Stimulated activated CD4-positive, alpha-beta T cell treated with anti-CD3 and anti-CD28 coated beads, TNF-alpha, amount 100 ng/mL, for 48 hours (primary cell): ENCODE measurements at regions not wholly inside any gene's neighbourhood (a gene's known extent, or its start where the extent isn't known, plus 50 kb on each side); places are given as distances from the start of the nearest gene placed in this dataset.

ENCODE experiments used
- DNase-seq, 3 donors: peaks; one replicate each; pipeline ENCODE4 v3.0.0-alpha.2; 2020; ENCODE audit warnings: low read depth in 3 of 3

DNA sequence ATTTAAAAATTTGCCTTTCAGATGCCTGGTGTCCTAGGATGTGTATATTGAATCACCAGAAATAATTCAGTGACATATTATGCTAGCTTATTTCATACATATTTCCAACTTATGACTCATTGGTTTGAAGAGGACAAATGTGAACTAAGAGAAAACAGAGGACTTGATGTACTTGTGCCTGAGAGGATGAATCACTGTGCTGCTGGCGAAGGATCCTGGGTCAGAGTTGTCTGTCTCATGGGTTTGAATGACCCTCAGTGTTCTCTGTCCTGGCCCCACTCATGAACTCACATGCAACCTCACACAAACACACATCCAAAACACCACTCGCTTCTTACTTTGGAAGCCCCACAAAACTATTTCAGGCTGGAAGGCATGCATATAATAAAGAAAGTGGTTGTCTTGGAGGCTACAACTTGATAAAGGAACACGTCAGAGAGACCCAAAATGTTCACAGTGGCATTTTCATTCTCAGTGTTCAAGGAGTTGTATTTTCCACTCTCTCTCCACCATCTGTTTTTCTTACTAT, 129.0 kb upstream of the SPRY2 start:
- no peak for DNase-seq

DNA sequence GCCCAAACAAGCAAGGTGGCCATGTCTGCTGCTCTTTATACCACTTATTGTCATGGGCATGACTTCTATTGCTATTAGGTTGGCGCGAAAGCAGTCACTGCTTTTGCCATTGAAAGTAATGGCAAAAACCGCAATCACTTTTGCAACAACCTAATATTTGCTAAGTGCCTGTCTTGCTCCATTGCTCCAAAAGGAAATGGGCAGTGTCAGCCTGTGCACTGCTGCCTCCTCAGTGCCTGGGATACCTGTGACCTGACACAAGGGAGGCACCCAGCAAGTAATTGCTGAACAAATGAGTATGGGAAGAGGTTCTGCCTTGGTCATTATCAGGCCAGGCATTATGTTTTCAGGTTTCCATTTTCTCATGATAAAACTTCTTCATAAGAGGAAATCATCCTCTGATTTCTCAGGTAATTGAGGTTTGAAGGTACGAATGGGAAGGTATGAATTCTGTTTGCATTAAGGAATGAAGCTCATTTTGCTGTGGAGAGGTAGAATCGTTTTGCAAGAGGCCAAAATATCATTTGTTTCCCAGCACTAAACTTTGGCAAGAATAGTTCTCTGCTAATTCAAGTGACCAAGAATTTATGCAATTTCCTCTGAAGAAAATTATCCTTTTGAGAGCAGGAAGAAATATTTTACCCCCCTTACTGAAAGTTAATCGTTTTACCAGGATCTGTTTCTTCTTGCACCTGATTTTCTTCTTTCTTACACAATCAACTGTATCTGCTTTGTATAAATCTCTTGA, 128.4 kb upstream of the SPRY2 start:
- no peak for DNase-seq

DNA sequence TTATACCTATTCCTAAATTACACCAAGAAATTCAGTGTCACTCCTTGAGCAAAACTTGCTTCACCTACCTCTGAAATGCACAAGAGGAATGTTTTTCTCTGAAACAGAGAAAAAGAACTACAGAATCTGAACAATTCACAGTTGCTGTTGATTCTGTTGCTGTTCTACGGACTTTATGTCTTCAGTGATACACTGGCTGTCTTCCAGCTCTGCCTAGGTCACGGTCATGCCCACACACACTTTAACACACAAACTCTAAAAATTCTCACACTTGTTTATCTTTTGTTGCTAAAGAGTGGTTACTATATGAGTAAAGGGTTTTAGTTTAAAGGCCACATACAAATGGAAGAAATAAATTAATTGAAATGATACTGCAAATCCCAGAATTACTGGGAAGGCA, 124.4 kb upstream of the SPRY2 start:
- no peak for DNase-seq

DNA sequence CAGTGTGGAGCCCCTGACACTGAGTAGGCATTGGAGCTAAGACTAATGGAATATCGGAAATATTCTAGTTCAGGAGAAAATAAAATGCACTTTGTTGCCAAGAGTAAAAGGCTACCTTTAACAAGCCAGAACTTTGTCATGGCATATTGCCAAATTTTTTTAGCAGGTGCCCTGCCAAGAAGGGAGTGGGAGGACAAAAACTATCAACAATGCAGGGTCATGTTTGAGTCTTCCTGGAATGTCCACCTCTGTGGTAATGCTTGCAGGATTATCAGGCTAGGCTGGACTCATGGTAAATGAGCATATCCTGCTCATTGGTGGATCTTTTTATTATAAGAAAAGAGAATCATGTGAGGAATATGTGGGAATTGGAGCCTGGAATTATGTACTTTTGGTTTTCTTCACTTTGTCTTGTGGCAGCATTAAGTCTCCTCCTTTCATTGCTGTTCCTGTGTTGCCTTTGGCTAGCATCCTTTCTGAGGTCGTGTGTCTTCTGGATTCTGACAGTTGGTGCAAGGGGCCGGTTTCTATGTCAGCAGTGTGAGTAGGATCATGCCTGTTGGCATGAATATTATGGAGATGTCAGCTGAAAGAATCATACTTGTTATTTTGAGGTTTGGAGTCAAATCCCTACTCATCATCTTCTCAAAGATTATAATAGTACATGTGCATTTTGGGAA, 122.9 kb upstream of the SPRY2 start:
- no peak for DNase-seq

DNA sequence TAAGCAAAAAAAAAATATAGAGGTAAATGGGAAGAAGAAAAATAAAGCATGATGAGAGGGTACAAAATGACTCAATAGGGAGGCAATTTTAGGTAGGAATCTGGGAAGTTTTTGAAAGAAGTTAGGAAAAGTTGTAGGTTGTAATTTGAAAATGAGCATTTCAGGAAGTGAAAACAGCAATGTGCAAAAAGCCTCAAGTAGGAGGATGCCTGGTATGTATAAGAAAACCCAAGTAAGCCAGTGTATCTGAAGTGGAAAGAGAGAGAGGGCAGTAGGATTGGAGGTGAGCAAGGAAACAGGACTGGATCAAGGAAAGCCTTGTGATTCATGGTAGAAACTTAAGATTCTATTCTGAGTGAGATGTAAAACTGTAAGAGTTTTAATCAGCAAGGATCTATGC, 121.6 kb upstream of the SPRY2 start:
- DNase-seq: no peak

DNA sequence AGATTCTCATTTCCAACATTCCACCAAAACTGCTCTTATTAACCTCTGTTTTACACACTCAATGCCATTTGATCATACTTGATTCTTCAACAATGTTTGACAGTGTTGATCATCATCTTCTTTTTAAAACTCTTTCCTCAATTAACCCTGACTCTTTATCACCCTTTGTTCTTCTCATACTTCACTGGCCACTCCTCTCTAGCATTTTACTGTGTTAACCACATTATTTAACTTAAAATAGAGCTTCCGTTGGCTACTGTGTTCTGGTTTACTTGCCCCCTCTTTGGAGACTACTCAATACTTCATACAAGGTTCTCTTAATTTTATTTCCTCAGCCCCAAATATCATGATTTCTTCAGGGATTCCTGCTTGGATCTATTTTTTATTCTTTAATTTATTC, 121.1 kb upstream of the SPRY2 start:
- DNase-seq: no peak

DNA sequence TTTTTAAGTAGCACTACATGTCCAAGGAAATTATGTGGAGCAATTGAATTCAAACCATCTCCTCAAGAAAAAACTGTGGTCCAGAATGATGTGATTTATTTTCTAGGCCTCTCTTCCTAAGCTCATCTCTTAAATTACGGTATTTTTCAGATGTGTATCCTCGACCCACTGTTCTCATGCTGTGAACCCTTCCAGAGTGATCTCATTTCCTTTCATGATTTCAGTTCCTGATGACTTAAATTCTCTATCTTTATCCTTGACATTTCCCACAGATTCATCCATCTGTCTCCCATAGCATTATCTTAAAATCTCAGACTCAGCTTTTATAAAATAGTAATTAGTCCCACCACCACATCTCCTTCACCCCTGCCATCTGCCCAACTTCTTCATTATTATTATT, 117.6 kb upstream of the SPRY2 start:
- no peak for DNase-seq

DNA sequence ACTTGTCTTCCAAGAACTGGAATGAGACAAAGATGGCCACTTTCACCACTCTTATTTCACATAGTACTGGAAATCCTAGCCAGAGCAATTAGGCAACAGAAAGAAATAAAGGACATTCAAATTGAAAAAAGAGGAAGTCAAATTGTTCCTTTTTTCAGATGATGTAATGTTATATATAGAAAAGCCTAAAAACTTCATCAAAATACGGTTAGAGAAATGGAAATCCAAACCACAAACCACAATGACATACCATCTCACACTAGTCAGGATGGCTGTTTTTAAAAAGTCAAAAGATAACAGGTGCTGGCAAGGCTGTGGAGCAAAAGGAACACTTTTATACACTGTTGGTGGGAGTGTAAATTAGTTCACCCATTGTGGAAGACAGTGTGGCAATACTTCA, 113.3 kb upstream of the SPRY2 start:
- no peak for DNase-seq

DNA sequence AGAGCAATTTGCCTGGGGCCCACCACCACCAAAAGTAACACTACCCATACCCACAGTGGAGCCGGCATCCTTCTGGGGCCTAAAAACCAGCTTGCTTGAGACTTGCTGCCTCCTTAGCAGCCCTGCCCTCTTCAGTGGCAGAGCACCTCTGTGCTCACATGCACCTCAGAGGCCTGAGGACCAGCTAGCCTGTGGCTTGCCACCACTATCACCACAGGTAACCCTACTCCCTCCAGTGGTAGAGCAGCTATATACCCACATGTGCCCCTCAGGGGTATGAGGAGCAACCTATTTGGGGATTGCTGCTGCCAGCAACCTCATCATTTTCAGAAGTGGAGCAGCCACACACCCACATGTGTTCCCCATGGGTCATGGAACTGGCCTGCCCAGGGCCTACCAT, 111.4 kb upstream of the SPRY2 start:
- no peak for DNase-seq

DNA sequence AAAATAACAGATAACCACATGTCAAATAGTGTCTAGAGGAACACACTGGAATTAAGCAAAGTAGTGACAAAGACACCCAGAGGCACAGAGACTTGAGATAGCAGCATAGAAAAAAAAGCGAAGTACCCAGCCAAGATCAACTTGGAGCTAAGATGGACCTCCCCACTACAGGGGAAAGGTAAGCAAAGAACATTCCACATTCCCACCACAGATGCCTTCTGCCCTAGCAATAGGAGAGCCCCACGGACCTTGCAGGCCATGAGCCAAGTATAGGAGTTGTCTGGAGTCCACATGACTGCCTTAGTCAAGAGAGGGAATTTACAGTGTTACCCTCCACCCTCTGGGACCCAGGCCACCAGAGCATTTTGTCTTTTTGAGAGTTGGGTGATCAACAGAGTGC, 110.7 kb upstream of the SPRY2 start:
- DNase-seq: no peak

DNA sequence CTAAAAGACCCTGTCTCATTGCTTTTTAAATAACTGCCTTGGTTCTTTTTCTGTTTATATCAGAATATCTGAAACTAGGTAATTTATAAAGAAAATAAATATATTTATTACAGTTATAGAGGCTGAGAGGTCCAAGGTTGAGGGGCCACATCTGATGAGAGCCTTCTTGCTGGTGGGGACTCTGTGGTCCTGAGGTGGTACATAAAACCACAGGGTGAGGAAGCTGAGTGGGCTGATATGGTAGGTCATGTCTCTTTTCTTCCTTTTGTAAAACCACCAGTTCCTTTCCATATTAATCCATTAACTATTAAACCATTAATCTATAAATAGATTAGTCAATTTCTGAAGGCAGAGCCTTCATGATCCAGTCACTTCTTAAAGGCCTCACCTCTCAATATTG, 109.5 kb upstream of the SPRY2 start:
- DNase-seq: no peak

DNA sequence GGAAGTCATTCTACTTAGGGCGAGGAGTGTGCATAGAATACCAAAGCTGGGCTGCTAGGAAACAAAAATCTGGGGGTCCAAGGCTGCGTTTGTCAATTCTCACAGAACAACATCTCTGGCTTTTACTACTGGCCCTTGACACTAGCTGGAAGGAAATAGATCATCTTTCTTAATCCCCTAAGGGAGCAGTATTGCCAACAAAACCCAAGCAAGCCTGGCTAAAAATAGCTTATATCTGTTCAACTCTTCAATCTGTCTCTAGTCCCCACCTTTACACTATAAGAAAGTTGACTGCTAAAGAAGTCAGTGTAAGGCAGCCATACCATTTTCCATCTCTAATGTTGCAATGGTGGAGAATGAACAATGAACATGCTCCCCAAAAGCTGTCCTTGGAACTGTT, 107.8 kb upstream of the SPRY2 start:
- no peak for DNase-seq

DNA sequence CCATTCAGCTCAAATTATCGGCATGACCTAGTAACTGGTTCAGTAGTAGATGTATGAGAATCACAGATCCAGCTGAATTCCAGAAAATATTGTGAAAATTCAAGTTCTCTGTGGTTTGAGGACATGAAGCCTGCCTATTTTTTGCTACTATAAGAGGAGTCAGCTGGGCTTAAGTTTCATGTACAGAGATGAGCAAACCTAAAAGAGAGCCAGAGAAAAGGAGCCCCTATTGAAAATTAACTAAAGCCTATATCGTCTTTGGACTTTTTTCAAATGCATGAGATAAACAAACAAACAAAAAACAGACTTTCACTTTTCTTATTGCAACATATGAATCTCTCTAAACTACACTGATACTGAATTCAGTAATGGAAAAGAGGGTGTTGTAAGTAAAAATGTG, 106.8 kb upstream of the SPRY2 start:
- no peak for DNase-seq

DNA sequence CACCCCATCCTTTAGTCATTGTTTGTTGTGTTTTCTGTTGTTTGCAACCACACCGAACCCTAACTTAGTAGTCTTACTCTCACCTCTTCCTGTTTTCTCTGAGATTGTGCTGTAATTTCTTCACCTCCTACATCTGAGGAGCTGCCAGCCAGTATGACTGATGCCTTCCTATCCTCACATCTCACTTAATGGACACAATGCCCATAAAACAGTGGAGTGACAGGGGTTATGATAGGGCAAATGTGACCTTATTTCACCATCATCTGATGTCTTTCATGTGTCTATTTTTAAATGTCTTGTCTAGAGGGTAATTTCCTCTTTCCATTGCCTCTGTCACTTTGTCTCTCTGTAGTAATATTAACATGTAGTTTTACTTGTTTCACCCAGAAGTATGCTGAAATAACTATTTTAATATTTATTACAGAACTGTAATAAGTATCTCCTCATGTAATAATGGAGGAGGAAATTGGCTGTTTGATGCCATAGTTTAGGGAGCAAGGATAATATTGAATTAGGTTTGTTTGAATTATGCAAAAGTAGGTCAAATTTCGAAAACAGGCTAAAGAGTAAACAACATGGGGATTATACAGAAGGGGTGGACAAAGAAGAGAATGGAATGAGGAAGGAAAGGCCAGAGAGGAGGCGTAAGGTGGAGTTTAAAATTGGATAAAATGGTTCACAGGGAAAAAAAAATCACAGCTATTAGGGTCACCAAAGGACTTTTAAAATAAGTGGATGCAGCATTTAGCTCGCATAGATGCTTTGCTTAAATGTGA, 103.5 kb upstream of the SPRY2 start:
- no peak for DNase-seq

DNA sequence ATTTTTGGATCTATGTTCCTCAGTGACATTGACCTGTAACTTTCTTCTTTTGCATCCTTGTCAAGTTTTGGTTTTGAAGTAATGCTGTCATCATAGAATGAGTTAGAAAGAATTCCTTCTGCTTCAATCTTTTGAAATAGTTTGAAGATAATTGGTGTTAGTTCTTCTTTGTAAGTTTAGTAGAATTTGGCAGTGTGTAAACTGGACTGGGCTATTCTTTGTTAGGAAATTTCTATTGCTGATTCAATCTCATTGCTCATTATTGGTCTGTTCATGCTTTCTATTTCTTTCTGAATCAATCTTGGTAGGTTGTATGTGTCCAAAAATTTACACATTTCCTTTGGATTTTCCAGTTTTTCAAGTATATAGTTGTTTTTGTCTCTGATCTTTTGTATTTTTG, 101.7 kb upstream of the SPRY2 start:
- DNase-seq: no peak

DNA sequence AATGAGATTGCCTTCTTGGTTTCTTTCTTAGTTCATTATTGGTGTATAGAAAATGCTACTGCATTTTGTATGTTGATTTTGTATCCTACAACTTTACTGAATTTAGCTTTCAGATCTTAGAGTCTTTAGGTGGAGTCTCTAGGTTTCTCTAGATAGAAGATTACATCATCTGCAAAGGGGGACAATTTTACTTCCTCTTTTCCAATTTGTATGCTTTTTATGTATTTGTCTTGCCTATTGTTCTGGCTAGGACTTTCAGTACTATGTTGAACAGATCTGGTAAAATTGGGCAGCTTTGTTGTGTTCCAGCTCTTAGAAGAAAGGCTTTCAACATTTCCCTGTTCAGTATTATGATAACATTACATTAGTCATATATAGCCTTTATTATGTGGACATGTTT, 101.0 kb upstream of the SPRY2 start:
- no peak for DNase-seq

DNA sequence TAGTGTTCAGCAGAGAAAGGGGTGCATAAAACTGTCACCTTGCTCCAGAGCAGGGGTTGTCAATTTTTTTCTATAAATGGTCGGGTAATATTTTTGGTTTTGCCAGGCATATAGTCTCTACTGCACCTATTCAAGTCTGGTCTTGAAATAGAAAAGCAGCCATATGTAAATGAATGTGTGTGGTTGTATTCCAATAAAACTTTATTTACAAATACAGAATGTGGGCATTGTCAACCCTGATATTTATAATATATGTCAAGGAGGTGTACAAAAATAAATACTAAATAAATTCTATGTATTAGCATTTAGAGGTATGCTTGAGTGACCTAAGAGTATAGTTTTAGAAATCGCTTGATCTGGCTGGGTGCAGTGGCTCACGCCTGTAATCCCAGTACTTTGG, 97.6 kb upstream of the SPRY2 start:
- no peak for DNase-seq

DNA sequence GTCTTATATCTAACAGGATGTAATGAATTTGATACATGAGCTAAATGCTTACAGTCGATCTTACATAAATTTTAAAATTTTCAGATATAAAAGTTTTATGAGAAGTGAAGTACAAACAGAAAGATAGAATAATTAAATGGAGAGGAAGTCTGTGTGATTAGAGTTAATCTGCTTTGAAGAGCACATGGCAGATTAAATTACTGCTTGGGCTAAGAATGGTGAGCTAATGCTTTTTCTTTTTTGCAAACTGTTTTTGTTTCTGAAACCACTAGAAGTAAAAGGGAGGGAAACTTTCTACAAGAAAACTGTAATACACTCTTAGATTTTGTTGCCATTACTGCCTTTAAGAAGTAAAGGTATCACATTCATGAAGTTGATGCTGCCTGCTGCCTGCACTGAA, 96.3 kb upstream of the SPRY2 start:
- no peak for DNase-seq

DNA sequence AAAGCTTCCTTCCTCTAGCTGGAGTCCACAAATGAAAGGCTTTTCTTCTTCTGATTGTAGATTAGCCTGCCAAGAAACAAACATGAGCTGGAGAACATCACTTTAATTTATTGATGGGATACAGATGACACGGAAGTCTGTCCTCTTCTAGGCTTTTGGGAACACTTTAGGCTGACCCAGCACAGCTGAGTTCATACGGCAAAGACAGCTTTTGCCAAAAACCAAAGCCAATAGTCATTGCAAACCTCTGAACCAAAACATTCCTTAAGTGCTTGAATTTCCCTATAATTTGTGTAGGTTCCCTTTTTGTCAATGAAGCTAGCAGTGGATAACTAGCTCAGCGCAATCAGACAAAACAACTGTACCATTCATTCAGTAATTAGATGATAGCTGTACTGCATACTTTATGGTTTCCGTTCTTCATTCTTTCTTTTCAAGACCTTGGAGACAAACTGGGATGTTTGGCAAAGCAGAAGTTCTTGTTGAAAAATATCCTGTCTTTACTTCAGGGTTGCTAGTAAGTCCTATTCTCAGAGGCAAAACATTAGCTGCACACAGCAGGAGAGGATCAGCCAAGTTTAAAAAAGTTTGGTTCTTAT, 95.7 kb upstream of the SPRY2 start:
- no peak for DNase-seq

DNA sequence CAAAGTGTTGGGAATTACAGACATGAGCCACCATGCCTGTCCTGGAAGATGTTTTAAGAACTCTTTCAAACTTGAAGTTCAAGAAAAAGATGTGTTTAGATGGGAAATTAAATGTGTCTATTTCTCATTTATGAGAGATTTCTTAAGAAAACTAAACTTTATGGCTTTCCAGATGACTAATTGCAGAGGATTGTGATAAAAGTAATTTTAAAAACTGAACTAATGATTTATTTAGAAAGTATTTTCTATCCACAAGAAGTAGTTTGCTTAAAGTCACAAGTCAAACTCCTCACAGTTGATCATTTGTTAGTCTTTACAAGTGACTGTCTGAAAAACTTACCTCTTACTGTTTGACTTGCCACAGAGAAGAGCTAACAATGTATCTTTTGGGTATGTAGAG, 89.6 kb upstream of the SPRY2 start:
- no peak for DNase-seq

DNA sequence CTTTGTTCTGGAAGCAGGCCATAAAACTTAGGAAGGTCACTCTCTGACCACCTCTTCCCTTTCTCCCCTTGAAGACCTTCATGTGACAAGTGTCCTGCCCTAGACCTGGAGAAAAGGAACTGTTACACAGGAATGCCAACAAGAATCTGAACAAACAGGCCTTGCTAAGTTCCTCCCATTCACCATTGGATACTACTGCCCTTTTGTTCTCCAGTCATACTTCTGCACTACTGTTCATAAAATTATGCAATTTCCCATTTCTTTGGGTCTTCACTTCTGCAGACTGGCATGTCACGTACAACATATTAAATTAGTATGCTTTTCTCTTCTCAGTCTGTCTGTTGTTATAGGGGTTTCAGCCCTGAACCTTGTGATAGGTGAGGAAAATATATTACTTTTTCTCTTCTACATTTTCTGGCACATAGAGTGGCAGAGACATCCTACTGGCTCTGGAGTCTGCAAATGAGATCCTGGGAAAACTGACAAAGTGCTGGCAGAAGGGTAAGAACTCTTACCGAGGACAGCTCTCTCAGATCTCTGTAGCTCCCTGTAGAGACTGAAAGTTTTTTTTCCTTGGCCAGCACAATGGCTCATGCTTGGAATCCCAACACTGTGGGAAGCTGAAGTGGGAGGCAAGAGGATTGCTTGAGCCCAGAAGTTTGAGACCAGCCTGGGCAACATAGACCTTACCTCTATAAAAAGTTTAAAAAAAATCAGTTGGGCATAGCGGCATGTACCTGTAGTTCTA, 87.6 kb upstream of the SPRY2 start:
- DNase-seq: no peak

DNA sequence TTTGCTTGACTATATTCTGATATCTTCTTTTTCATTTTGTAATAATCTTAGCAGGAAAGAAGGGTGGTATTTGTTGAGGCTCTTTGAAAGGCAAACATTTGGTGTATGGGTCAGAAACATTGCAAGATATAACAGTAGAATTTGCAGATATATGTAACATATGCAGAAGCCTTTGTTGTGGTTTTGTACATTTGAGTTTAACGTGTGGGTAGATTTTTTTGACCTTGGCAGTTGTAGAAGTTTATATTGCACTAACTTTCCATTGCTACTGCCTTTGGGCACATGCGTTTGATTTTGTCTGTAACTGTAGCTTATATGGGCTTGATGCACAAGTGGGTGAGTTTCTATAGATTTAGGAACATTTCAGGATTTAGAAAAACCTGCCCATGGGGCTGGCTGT, 78.5 kb upstream of the SPRY2 start:
- DNase-seq: no peak
